Activated CD8-positive, alpha-beta memory T cell treated with anti-CD3 and anti-CD28 coated beads, Interleukin-2, amount 50 U/mL, for 1 hour (primary cell): ENCODE measurements at regions not wholly inside any gene's neighbourhood (a gene's known extent, or its start where the extent isn't known, plus 50 kb on each side); places are given as distances from the start of the nearest gene placed in this dataset.

Source experiments
- DNase-seq: peaks from one replicate; pipeline ENCODE4 v3.0.0-alpha.2; 2020; ENCODE audit errors: extremely low read depth

GRCh38 chr20:60803335-60804055 lies 448.6 kb upstream of the CDH4 start:
- no peak for DNase-seq

- no peak for DNase-seq
Measured at GRCh38 chr20:60804240-60804917, 447.7 kb upstream of the CDH4 start.

GRCh38 chr20:60804918-60805630 lies 447.0 kb upstream of the CDH4 start:
- no peak for DNase-seq

- DNase-seq: no peak
Measured at GRCh38 chr20:60806354-60806753, 445.7 kb upstream of the CDH4 start.

GRCh38 chr20:60806824-60807223 lies 445.2 kb upstream of the CDH4 start:
- DNase-seq: no peak

- DNase-seq: no peak
Measured at GRCh38 chr20:60808003-60808672, 443.9 kb upstream of the CDH4 start.

GRCh38 chr20:60808701-60809100 lies 443.4 kb upstream of the CDH4 start:
- no peak for DNase-seq

- no peak for DNase-seq
Measured at GRCh38 chr20:60810561-60810960, 441.5 kb upstream of the CDH4 start.

GRCh38 chr20:60812561-60812960 lies 439.5 kb upstream of the CDH4 start:
- DNase-seq: no peak

- no peak for DNase-seq
Measured at GRCh38 chr20:60813066-60813465, 439.0 kb upstream of the CDH4 start.

- DNase-seq: no peak
Measured at GRCh38 chr20:60815656-60816055, 436.4 kb upstream of the CDH4 start.

GRCh38 chr20:60816901-60817300 lies 435.2 kb upstream of the CDH4 start:
- DNase-seq: no peak

- no peak for DNase-seq
Measured at GRCh38 chr20:60817891-60818290, 434.2 kb upstream of the CDH4 start.

- DNase-seq: no peak
Measured at GRCh38 chr20:60819511-60819910, 432.6 kb upstream of the CDH4 start.

GRCh38 chr20:60820149-60820548 lies 431.9 kb upstream of the CDH4 start:
- DNase-seq: no peak

GRCh38 chr20:60820918-60821317 lies 431.1 kb upstream of the CDH4 start:
- no peak for DNase-seq

- DNase-seq: no peak
Measured at GRCh38 chr20:60822699-60823607, 429.1 kb upstream of the CDH4 start.

- no peak for DNase-seq
Measured at GRCh38 chr20:60835876-60836275, 416.2 kb upstream of the CDH4 start.

- no peak for DNase-seq
Measured at GRCh38 chr20:60837173-60837770, 414.8 kb upstream of the CDH4 start.

- DNase-seq: no peak
Measured at GRCh38 chr20:60838297-60838696, 413.8 kb upstream of the CDH4 start.

GRCh38 chr20:60840971-60841370 lies 411.1 kb upstream of the CDH4 start:
- no peak for DNase-seq
